ENCODE measurements at regions not wholly inside any gene's neighbourhood (a gene's known extent, or its start where the extent isn't known, plus 50 kb on each side); places are given as distances from the start of the nearest gene placed in this dataset.

GRCh38 chr16:82459580-82460256 is 167.1 kb upstream of the CDH13 start:
- Histone ChIP-seq H3K36me3 (ENCODE audit: control insufficient read depth, insufficient read depth, low read length) (no peaks in the 10 kb centered on the region), H3K27me3 (replicated peaks; ENCODE audit: control insufficient read depth, insufficient read depth, low read length, poor library complexity, severe bottlenecking) (no peaks in the 10 kb centered on the region), H3K4me1 (ENCODE audit: control insufficient read depth, insufficient read depth, low read length, poor library complexity, severe bottlenecking) (no peaks in the 10 kb centered on the region), H3K27ac (ENCODE audit: insufficient read depth, low read length, poor library complexity, severe bottlenecking) (no peak overlapping the region), H3K9me3 (ENCODE audit: control insufficient read depth, low read length) (no peaks in the 10 kb centered on the region), H3K4me3 (ENCODE audit: insufficient read depth, low read depth, low read length, poor library complexity, severe bottlenecking) (no peak overlapping the region)
- DNase-seq = no peak

- no peak for DNase-seq
- H3K36me3 ChIP-seq (ENCODE audit: control insufficient read depth, insufficient read depth, low read length) = no peaks in the 10 kb centered on the region
- no peaks in the 10 kb centered on the region for H3K27me3 ChIP-seq (replicated peaks; ENCODE audit: control insufficient read depth, insufficient read depth, low read length, poor library complexity, severe bottlenecking)
- H3K27ac ChIP-seq (ENCODE audit: insufficient read depth, low read length, poor library complexity, severe bottlenecking) = no peak overlapping the region
- H3K4me1 ChIP-seq (ENCODE audit: control insufficient read depth, insufficient read depth, low read length, poor library complexity, severe bottlenecking) = no peaks in the 10 kb centered on the region
- no peak overlapping the region for H3K4me3 ChIP-seq (ENCODE audit: insufficient read depth, low read depth, low read length, poor library complexity, severe bottlenecking)
- no peaks in the 10 kb centered on the region for H3K9me3 ChIP-seq (ENCODE audit: control insufficient read depth, low read length)
Measured at GRCh38 chr16:82456683-82457082, 170.1 kb upstream of the CDH13 start.

- Histone ChIP-seq H3K4me3 (ENCODE audit: insufficient read depth, low read depth, low read length, poor library complexity, severe bottlenecking) (no peak overlapping the region), H3K27me3 (replicated peaks; ENCODE audit: control insufficient read depth, insufficient read depth, low read length, poor library complexity, severe bottlenecking) (no peaks in the 10 kb centered on the region)
Measured at GRCh38 chr16:82454566-82454965, 172.2 kb upstream of the CDH13 start.

GRCh38 chr16:82454152-82454551 is 172.6 kb upstream of the CDH13 start:
- Histone ChIP-seq H3K4me3 (ENCODE audit: insufficient read depth, low read depth, low read length, poor library complexity, severe bottlenecking) (no peak overlapping the region), H3K4me1 (ENCODE audit: control insufficient read depth, insufficient read depth, low read length, poor library complexity, severe bottlenecking) (no peaks in the 10 kb centered on the region), H3K27ac (ENCODE audit: insufficient read depth, low read length, poor library complexity, severe bottlenecking) (no peak overlapping the region), H3K27me3 (replicated peaks; ENCODE audit: control insufficient read depth, insufficient read depth, low read length, poor library complexity, severe bottlenecking) (no peaks in the 10 kb centered on the region), H3K36me3 (ENCODE audit: control insufficient read depth, insufficient read depth, low read length) (no peaks in the 10 kb centered on the region), H3K9me3 (ENCODE audit: control insufficient read depth, low read length) (no peaks in the 10 kb centered on the region)
- DNase-seq = no peak

More at GRCh38 chr16:82454566-82454965, 172.2 kb upstream of the CDH13 start:
- no peaks in the 10 kb centered on the region for H3K36me3 ChIP-seq (ENCODE audit: control insufficient read depth, insufficient read depth, low read length)
- no peak for DNase-seq
- H3K9me3 ChIP-seq (ENCODE audit: control insufficient read depth, low read length) = no peaks in the 10 kb centered on the region
- no peak overlapping the region for H3K27ac ChIP-seq (ENCODE audit: insufficient read depth, low read length, poor library complexity, severe bottlenecking)
- no peaks in the 10 kb centered on the region for H3K4me1 ChIP-seq (ENCODE audit: control insufficient read depth, insufficient read depth, low read length, poor library complexity, severe bottlenecking)

- no peaks in the 10 kb centered on the region for H3K9me3 ChIP-seq (ENCODE audit: control insufficient read depth, low read length)
- no peaks in the 10 kb centered on the region for H3K36me3 ChIP-seq (ENCODE audit: control insufficient read depth, insufficient read depth, low read length)
- H3K4me3 ChIP-seq (ENCODE audit: insufficient read depth, low read depth, low read length, poor library complexity, severe bottlenecking) = no peak overlapping the region
- H3K27me3 ChIP-seq (replicated peaks; ENCODE audit: control insufficient read depth, insufficient read depth, low read length, poor library complexity, severe bottlenecking) = no peaks in the 10 kb centered on the region
- H3K27ac ChIP-seq (ENCODE audit: insufficient read depth, low read length, poor library complexity, severe bottlenecking) = no peak overlapping the region
- no peaks in the 10 kb centered on the region for H3K4me1 ChIP-seq (ENCODE audit: control insufficient read depth, insufficient read depth, low read length, poor library complexity, severe bottlenecking)
- DNase-seq = no peak
Measured at GRCh38 chr16:82452004-82452756, 174.6 kb upstream of the CDH13 start.

- Histone ChIP-seq H3K36me3 (ENCODE audit: control insufficient read depth, insufficient read depth, low read length) (no peaks in the 10 kb centered on the region), H3K27ac (ENCODE audit: insufficient read depth, low read length, poor library complexity, severe bottlenecking) (no peak overlapping the region), H3K27me3 (replicated peaks; ENCODE audit: control insufficient read depth, insufficient read depth, low read length, poor library complexity, severe bottlenecking) (no peaks in the 10 kb centered on the region), H3K4me1 (ENCODE audit: control insufficient read depth, insufficient read depth, low read length, poor library complexity, severe bottlenecking) (no peaks in the 10 kb centered on the region), H3K9me3 (ENCODE audit: control insufficient read depth, low read length) (no peaks in the 10 kb centered on the region), H3K4me3 (ENCODE audit: insufficient read depth, low read depth, low read length, poor library complexity, severe bottlenecking) (no peak overlapping the region)
- no peak for DNase-seq
Measured at GRCh38 chr16:82451449-82451848, 175.3 kb upstream of the CDH13 start.

GRCh38 chr16:82440336-82440735 is 186.4 kb upstream of the CDH13 start:
- no peak for DNase-seq
- no peaks in the 10 kb centered on the region for H3K27me3 ChIP-seq (replicated peaks; ENCODE audit: control insufficient read depth, insufficient read depth, low read length, poor library complexity, severe bottlenecking)
- no peaks in the 10 kb centered on the region for H3K4me1 ChIP-seq (ENCODE audit: control insufficient read depth, insufficient read depth, low read length, poor library complexity, severe bottlenecking)
- H3K9me3 ChIP-seq (ENCODE audit: control insufficient read depth, low read length) = no peaks in the 10 kb centered on the region
- H3K4me3 ChIP-seq (ENCODE audit: insufficient read depth, low read depth, low read length, poor library complexity, severe bottlenecking) = no peak overlapping the region
- no peak overlapping the region for H3K27ac ChIP-seq (ENCODE audit: insufficient read depth, low read length, poor library complexity, severe bottlenecking)
- H3K36me3 ChIP-seq (ENCODE audit: control insufficient read depth, insufficient read depth, low read length) = no peaks in the 10 kb centered on the region

GRCh38 chr16:82439678-82440293 is 187.0 kb upstream of the CDH13 start:
- H3K9me3 ChIP-seq (ENCODE audit: control insufficient read depth, low read length) = no peaks in the 10 kb centered on the region
- H3K4me3 ChIP-seq (ENCODE audit: insufficient read depth, low read depth, low read length, poor library complexity, severe bottlenecking) = no peak overlapping the region
- H3K27me3 ChIP-seq (replicated peaks; ENCODE audit: control insufficient read depth, insufficient read depth, low read length, poor library complexity, severe bottlenecking) = no peaks in the 10 kb centered on the region
- H3K4me1 ChIP-seq (ENCODE audit: control insufficient read depth, insufficient read depth, low read length, poor library complexity, severe bottlenecking) = no peaks in the 10 kb centered on the region
- no peak overlapping the region for H3K27ac ChIP-seq (ENCODE audit: insufficient read depth, low read length, poor library complexity, severe bottlenecking)
- no peaks in the 10 kb centered on the region for H3K36me3 ChIP-seq (ENCODE audit: control insufficient read depth, insufficient read depth, low read length)
- no peak for DNase-seq

- Histone ChIP-seq H3K36me3 (ENCODE audit: control insufficient read depth, insufficient read depth, low read length) (no peaks in the 10 kb centered on the region), H3K27ac (ENCODE audit: insufficient read depth, low read length, poor library complexity, severe bottlenecking) (no peak overlapping the region), H3K4me1 (ENCODE audit: control insufficient read depth, insufficient read depth, low read length, poor library complexity, severe bottlenecking) (no peaks in the 10 kb centered on the region), H3K27me3 (replicated peaks; ENCODE audit: control insufficient read depth, insufficient read depth, low read length, poor library complexity, severe bottlenecking) (no peaks in the 10 kb centered on the region), H3K4me3 (ENCODE audit: insufficient read depth, low read depth, low read length, poor library complexity, severe bottlenecking) (no peak overlapping the region), H3K9me3 (ENCODE audit: control insufficient read depth, low read length) (no peaks in the 10 kb centered on the region)
- DNase-seq = no peak
Measured at GRCh38 chr16:82433042-82433441, 193.7 kb upstream of the CDH13 start.

- no peaks in the 10 kb centered on the region for H3K4me1 ChIP-seq (ENCODE audit: control insufficient read depth, insufficient read depth, low read length, poor library complexity, severe bottlenecking)
- no peak overlapping the region for H3K4me3 ChIP-seq (ENCODE audit: insufficient read depth, low read depth, low read length, poor library complexity, severe bottlenecking)
- H3K36me3 ChIP-seq (ENCODE audit: control insufficient read depth, insufficient read depth, low read length) = no peaks in the 10 kb centered on the region
- no peak overlapping the region for H3K27ac ChIP-seq (ENCODE audit: insufficient read depth, low read length, poor library complexity, severe bottlenecking)
- DNase-seq = no peak
- H3K27me3 ChIP-seq (replicated peaks; ENCODE audit: control insufficient read depth, insufficient read depth, low read length, poor library complexity, severe bottlenecking) = no peaks in the 10 kb centered on the region
- H3K9me3 ChIP-seq (ENCODE audit: control insufficient read depth, low read length) = no peaks in the 10 kb centered on the region
Measured at GRCh38 chr16:82432261-82432660, 194.5 kb upstream of the CDH13 start.

All from effector memory CD4-positive, alpha-beta T cell (primary cell).